IMR-90 (cell line): ENCODE measurements at regions not wholly inside any gene's neighbourhood (a gene's known extent, or its start where the extent isn't known, plus 50 kb on each side); places are given as distances from the start of the nearest gene placed in this dataset.

Experiments used
- ATAC-seq: fragments of 200-7000 bp; cut with Tn5 transposase; 2 replicates; pipeline ENCODE4 v1.9.1; 2020; ENCODE audit warnings: low read depth, mild to moderate bottlenecking, moderate library complexity
- BruUV-seq: library from RNA; stranded (reverse); fragments of 400-500 nt; replicated peaks from 2 replicates; lab custom pipeline; 2021; lab: Mats Ljungman, UMichigan
- CTCF ChIA-PET: fragments of 300-600 bp; formaldehyde crosslinking; extraction: SDS; loops from one replicate; lab custom pipeline; 2021; ENCODE audit warnings: antibody characterized with exemption; lab: Yijun Ruan, JAX
- POLR2A ChIA-PET: fragments of 300-600 bp; sonication (Branson Sonifier 250); formaldehyde crosslinking; loops from one replicate; lab custom pipeline; 2022; ENCODE audit warnings: antibody characterized with exemption; ENCODE audit not compliant: unreplicated experiment; lab: Charles Lee
- DNase-seq: peaks from one replicate; pipeline ENCODE4 v3.0.0; 2013
- H2AFZ ChIP-seq: replicated peaks from 2 replicates; pipeline ENCODE3; 2013; ENCODE audit warnings: low read length, mild to moderate bottlenecking; ENCODE audit not compliant: poor library complexity
- H2AK5ac ChIP-seq: 2 replicates; pipeline ENCODE4 v1.6.1; 2013; ENCODE audit warnings: low read depth, low read length, inconsistent platforms
- H2AK9ac ChIP-seq: replicated peaks from 2 replicates; pipeline ENCODE3; 2013; ENCODE audit warnings: mild to moderate bottlenecking, low read depth, low read length, moderate library complexity; ENCODE audit not compliant: poor library complexity
- H2BK120ac ChIP-seq: 2 replicates; pipeline ENCODE4 v1.6.1; 2013; ENCODE audit warnings: low read depth, low read length, inconsistent platforms
- H2BK15ac ChIP-seq: 3 replicates; pipeline ENCODE4 v1.6.1; 2013; ENCODE audit warnings: low read depth, low read length, inconsistent platforms
- H2BK20ac ChIP-seq: 2 replicates; pipeline ENCODE4 v1.6.1; 2013; ENCODE audit warnings: low read depth, mild to moderate bottlenecking, inconsistent platforms, low read length, moderate library complexity
- H2BK5ac ChIP-seq: 2 replicates; pipeline ENCODE4 v1.6.1; 2013; ENCODE audit warnings: mild to moderate bottlenecking, low read depth, low read length, inconsistent platforms; ENCODE audit not compliant: poor library complexity, severe bottlenecking
- H3K14ac ChIP-seq: replicated peaks from 2 replicates; pipeline ENCODE4 v1.6.1; 2013; ENCODE audit warnings: low read depth, low read length, inconsistent platforms
- H3K18ac ChIP-seq: 2 replicates; pipeline ENCODE4 v1.6.1; 2013; ENCODE audit warnings: low read depth, low read length, control low read depth
- H3K23ac ChIP-seq: 2 replicates; pipeline ENCODE4 v1.6.1; 2013; ENCODE audit warnings: low read depth, low read length, inconsistent platforms
- H3K27ac ChIP-seq: 2 replicates; pipeline ENCODE4 v1.5.1; 2013; ENCODE audit warnings: mild to moderate bottlenecking, control low read depth, low read length; ENCODE audit not compliant: insufficient read depth
- H3K27me3 ChIP-seq: 2 replicates; pipeline ENCODE4 v1.6.1; 2013; ENCODE audit warnings: low read length; ENCODE audit not compliant: control insufficient read depth, insufficient read depth
- H3K36me3 ChIP-seq: 2 replicates; pipeline ENCODE4 v1.6.1; 2013; ENCODE audit warnings: low read length, mixed read lengths; ENCODE audit not compliant: control insufficient read depth, insufficient read depth
- H3K4ac ChIP-seq: 2 replicates; pipeline ENCODE4 v1.6.1; 2013; ENCODE audit warnings: low read depth, low read length, inconsistent platforms
- H3K4me1 ChIP-seq: 2 replicates; pipeline ENCODE4 v1.6.1; 2013; ENCODE audit warnings: low read length, mixed read lengths; ENCODE audit not compliant: control insufficient read depth, insufficient read depth
- H3K4me2 ChIP-seq: 2 replicates; pipeline ENCODE4 v1.6.1; 2013; ENCODE audit warnings: low read depth, mild to moderate bottlenecking, control low read depth, low read length, moderate library complexity
- H3K4me3 ChIP-seq: 2 replicates; pipeline ENCODE4 v1.5.1; 2013; ENCODE audit warnings: low read depth, mild to moderate bottlenecking, control low read depth, low read length, moderate library complexity; ENCODE audit not compliant: insufficient read depth
- H3K56ac ChIP-seq: 2 replicates; pipeline ENCODE4 v1.6.1; 2013; ENCODE audit warnings: low read length, inconsistent platforms; ENCODE audit not compliant: insufficient read depth; ENCODE audit errors: extremely low read depth
- H3K79me1 ChIP-seq, 2 experiments: 2 replicates each; pipeline ENCODE4 v1.6.1; 2013; ENCODE audit warnings: low read length in 2 of 2, inconsistent platforms in 1 of 2, low read depth in 1 of 2
- H3K9ac ChIP-seq: 2 replicates; pipeline ENCODE4 v1.6.1; 2013; ENCODE audit warnings: low read depth, low read length, control low read depth
- H3K9me1 ChIP-seq: 2 replicates; pipeline ENCODE4 v1.6.1; 2013; ENCODE audit warnings: low read length, inconsistent platforms; ENCODE audit not compliant: insufficient read depth
- H3K9me3 ChIP-seq: 2 replicates; pipeline ENCODE4 v1.6.1; 2013; ENCODE audit warnings: low read length; ENCODE audit not compliant: control insufficient read depth, insufficient read depth
- H4K20me1 ChIP-seq: 2 replicates; pipeline ENCODE4 v1.6.1; 2013; ENCODE audit warnings: low read length, inconsistent platforms; ENCODE audit not compliant: insufficient read depth
- H4K5ac ChIP-seq: 2 replicates; pipeline ENCODE4 v1.6.1; 2013; ENCODE audit warnings: mild to moderate bottlenecking, low read depth, low read length, control low read depth
- H4K8ac ChIP-seq, 2 experiments: 2 replicates each; pipeline ENCODE4 v1.6.1; 2013; ENCODE audit warnings: low read depth in 2 of 2, low read length in 2 of 2, control low read depth in 1 of 2, inconsistent platforms in 1 of 2
- H4K91ac ChIP-seq: 2 replicates; pipeline ENCODE4 v1.6.1; 2013; ENCODE audit warnings: low read depth, low read length, inconsistent platforms; ENCODE audit not compliant: insufficient read depth
- BHLHE40 ChIP-seq: fragments of 150-350 bp; IDR thresholded peaks from 2 replicates; pipeline ENCODE4 v1.6.1; 2016; ENCODE audit warnings: mild to moderate bottlenecking, low read depth, low read length
- CEBPB ChIP-seq: IDR thresholded peaks from 2 replicates; pipeline ENCODE4 v1.6.1; 2012; ENCODE audit warnings: low read depth, low read length, improper control_type of control experiment
- CHD1 ChIP-seq: IDR thresholded peaks from 2 replicates; pipeline ENCODE4 v1.6.1; 2012; ENCODE audit warnings: low read depth, low read length, improper control_type of control experiment
- ELK1 ChIP-seq: fragments of 150-350 bp; IDR thresholded peaks from 2 replicates; pipeline ENCODE4 v1.6.1; 2016; ENCODE audit warnings: low read depth, mild to moderate bottlenecking, low read length, moderate library complexity, borderline replicate concordance
- FOS ChIP-seq: fragments of 150-350 bp; IDR thresholded peaks from 2 replicates; pipeline ENCODE4 v1.6.1; 2016; ENCODE audit warnings: low read depth, low read length
- MAFK ChIP-seq: IDR thresholded peaks from 2 replicates; pipeline ENCODE4 v1.6.1; 2012; ENCODE audit warnings: low read depth, low read length, improper control_type of control experiment
- MXI1 ChIP-seq: IDR thresholded peaks from 2 replicates; pipeline ENCODE4 v1.6.1; 2012; ENCODE audit warnings: low read depth, mild to moderate bottlenecking, low read length, moderate library complexity, borderline replicate concordance
- NFE2L2 ChIP-seq: fragments of 150-350 bp; IDR thresholded peaks from 2 replicates; pipeline ENCODE4 v1.6.1; 2016; ENCODE audit warnings: low read depth, mild to moderate bottlenecking, low read length
- POLR2A ChIP-seq: IDR thresholded peaks from 2 replicates; pipeline ENCODE4 v1.6.1; 2012; ENCODE audit warnings: mild to moderate bottlenecking, low read depth, low read length
- RAD21 ChIP-seq: IDR thresholded peaks from 2 replicates; pipeline ENCODE4 v1.6.1; 2012; ENCODE audit warnings: low read length, improper control_type of control experiment
- RCOR1 ChIP-seq: IDR thresholded peaks from 2 replicates; pipeline ENCODE4 v1.6.1; 2012; ENCODE audit warnings: mild to moderate bottlenecking, low read length, improper control_type of control experiment; ENCODE audit not compliant: insufficient replicate concordance
- RFX5 ChIP-seq: IDR thresholded peaks from 2 replicates; pipeline ENCODE4 v1.8.0; 2012; ENCODE audit warnings: low read depth, mild to moderate bottlenecking, low read length, moderate library complexity
- SMC3 ChIP-seq: fragments of 150-350 bp; IDR thresholded peaks from 2 replicates; pipeline ENCODE4 v1.6.1; 2016; ENCODE audit warnings: low read depth, mild to moderate bottlenecking, antibody characterized with exemption, low read length, moderate library complexity
- USF2 ChIP-seq: fragments of 150-350 bp; IDR thresholded peaks from 2 replicates; pipeline ENCODE4 v1.6.1; 2017; ENCODE audit warnings: mild to moderate bottlenecking, antibody characterized with exemption, low read length, low read depth
- WGBS, 2 experiments: methylation state at CpG; one replicate each; pipeline versions ENCODE4 v1.1.5 to v1.1.7; 2013; ENCODE audit warnings: missing lambda C conversion rate in 2 of 2; ENCODE audit not compliant: insufficient read length in 1 of 2; ENCODE audit errors: extremely low coverage in 2 of 2; 5-methylcytosine and 5-hydroxymethylcytosine counted together
- dilution Hi-C: fragments of 300-500 bp; cut with HindIII; formaldehyde crosslinking; loops from one replicate; pipeline ENCODE4 v1.14.3; 2018; ENCODE audit warnings: low sequenced_read_pairs; ENCODE audit not compliant: unreplicated experiment
- in situ Hi-C: fragments of 300-500 bp; cut with MboI; formaldehyde crosslinking; loops from 3 replicates; pipeline ENCODE4 v1.14.3; 2019; ENCODE audit warnings: low sequenced_read_pairs, inconsistent platforms, mixed read lengths
- intact Hi-C: fragments of 100-400 bp; cut with micrococcal nuclease; formaldehyde crosslinking; loops from 2 replicates; pipeline ENCODE4 v1.10.0; 2022
- TF ChIP-seq, protein P1 (sequence below): conservative IDR thresholded peaks from 2 replicates; pipeline ENCODE4 v1.5.1; 2012; ENCODE audit warnings: mild to moderate bottlenecking, low read depth, low read length, improper control_type of control experiment

GRCh38 chr7:128174386-128174785, 66.7 kb upstream of the LEP start:
- Histone ChIP-seq H4K91ac (no peak overlapping the region), H3K9ac (no peak overlapping the region), H4K8ac (no peak overlapping the region), H4K5ac (no peak overlapping the region), H3K4ac (no peak overlapping the region), H3K4me3 (no peak overlapping the region), H4K20me1 (no peaks in the 10 kb centered on the region), H2AK9ac (no peak overlapping the region), H3K14ac (no peak overlapping the region), H2BK120ac (no peak overlapping the region), H2BK20ac (no peak overlapping the region), H2AK5ac (no peak overlapping the region), H3K9me1 (no peaks in the 10 kb centered on the region), H3K23ac (no peak overlapping the region), H3K56ac (no peak overlapping the region), H3K9me3 (no peaks in the 10 kb centered on the region), H2BK15ac (no peak overlapping the region), H3K18ac (no peak overlapping the region), H2BK5ac (no peak overlapping the region), H3K79me1 (no peaks in the 10 kb centered on the region), H2AFZ (no peak overlapping the region), H3K4me1 (no peaks in the 10 kb centered on the region), H3K27me3 (peaks cover 79% of the 10 kb centered on the region), H3K4me2 (no peak overlapping the region), H3K27ac (no peak overlapping the region), H3K36me3 (no peaks in the 10 kb centered on the region)
- no TSS peak for BruUV-seq
- DNase-seq (no peak), ATAC-seq (no peak)
- intact Hi-C loops, result no loop called here
- dilution Hi-C loops, result no loop called here
- TF ChIP-seq, protein P1, sequence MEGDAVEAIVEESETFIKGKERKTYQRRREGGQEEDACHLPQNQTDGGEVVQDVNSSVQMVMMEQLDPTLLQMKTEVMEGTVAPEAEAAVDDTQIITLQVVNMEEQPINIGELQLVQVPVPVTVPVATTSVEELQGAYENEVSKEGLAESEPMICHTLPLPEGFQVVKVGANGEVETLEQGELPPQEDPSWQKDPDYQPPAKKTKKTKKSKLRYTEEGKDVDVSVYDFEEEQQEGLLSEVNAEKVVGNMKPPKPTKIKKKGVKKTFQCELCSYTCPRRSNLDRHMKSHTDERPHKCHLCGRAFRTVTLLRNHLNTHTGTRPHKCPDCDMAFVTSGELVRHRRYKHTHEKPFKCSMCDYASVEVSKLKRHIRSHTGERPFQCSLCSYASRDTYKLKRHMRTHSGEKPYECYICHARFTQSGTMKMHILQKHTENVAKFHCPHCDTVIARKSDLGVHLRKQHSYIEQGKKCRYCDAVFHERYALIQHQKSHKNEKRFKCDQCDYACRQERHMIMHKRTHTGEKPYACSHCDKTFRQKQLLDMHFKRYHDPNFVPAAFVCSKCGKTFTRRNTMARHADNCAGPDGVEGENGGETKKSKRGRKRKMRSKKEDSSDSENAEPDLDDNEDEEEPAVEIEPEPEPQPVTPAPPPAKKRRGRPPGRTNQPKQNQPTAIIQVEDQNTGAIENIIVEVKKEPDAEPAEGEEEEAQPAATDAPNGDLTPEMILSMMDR, result no peak
- TF ChIP-seq SMC3, result no peak
- no peak for TF ChIP-seq RFX5
- no peak for TF ChIP-seq RAD21
- TF ChIP-seq RCOR1, result no peak
- no peak for TF ChIP-seq POLR2A
- no peak for TF ChIP-seq BHLHE40
- TF ChIP-seq CHD1, result no peak
- no peak for TF ChIP-seq FOS
- TF ChIP-seq MXI1, result no peak
- no peak for TF ChIP-seq CEBPB
- no peak for TF ChIP-seq MAFK
- no peak for TF ChIP-seq USF2
- TF ChIP-seq ELK1, result no peak
- no peak for TF ChIP-seq NFE2L2
- in situ Hi-C loops, result no loop called here
- ChIA-PET CTCF (no interaction called here), POLR2A (no interaction called here)
- WGBS, 2 experiments, result 74% methylated on average over 5 of the region's 11 CpGs; no CpG with 5 or more reads in 1 of the 2 experiments
